IPS-NIHi7 (cell line): ENCODE measurements at regions not wholly inside any gene's neighbourhood (a gene's known extent, or its start where the extent isn't known, plus 50 kb on each side); places are given as distances from the start of the nearest gene placed in this dataset.
"Not testable (repeated sequence)": the region's sequence is repeated elsewhere in the genome, so short reads cannot be mapped to it uniquely, and the experiment has no call there.

Source experiments
- DNase-seq: peaks from one replicate; pipeline ENCODE4 v3.0.0; 2012; ENCODE audit warnings: mixed read lengths; ENCODE audit errors: extremely low spot score

- DNase-seq: not testable (repeated sequence)
Observed at GRCh38 chr16:29578898-29579297, 72.7 kb upstream of the NPIPB12 start.

- not testable (repeated sequence) for DNase-seq
Observed at GRCh38 chr16:29581764-29582163, 75.6 kb upstream of the NPIPB12 start.

DNA sequence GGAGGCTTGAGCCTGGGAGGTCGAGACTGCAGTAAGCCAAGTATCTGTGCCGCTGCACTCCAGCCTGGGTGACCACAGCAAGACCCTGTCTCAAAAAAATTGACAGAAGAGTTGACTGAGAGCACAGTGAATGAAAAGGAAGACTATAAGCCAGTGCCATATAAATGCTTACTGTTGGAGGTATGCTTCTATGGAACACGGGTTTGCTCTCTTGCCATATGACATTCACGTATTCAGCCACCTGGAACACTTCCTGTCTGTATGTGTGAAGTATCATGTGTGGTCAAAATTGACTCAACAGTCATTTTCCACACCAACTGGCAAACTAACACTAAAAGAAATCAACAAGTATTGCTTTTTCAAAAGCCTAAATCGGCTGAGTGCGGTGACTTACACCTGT is 71.1 kb upstream of the SPN start:
- not testable (repeated sequence) for DNase-seq

- DNase-seq: not testable (repeated sequence)
Observed at GRCh38 chr16:29594269-29594925, 68.7 kb upstream of the SPN start.

DNA sequence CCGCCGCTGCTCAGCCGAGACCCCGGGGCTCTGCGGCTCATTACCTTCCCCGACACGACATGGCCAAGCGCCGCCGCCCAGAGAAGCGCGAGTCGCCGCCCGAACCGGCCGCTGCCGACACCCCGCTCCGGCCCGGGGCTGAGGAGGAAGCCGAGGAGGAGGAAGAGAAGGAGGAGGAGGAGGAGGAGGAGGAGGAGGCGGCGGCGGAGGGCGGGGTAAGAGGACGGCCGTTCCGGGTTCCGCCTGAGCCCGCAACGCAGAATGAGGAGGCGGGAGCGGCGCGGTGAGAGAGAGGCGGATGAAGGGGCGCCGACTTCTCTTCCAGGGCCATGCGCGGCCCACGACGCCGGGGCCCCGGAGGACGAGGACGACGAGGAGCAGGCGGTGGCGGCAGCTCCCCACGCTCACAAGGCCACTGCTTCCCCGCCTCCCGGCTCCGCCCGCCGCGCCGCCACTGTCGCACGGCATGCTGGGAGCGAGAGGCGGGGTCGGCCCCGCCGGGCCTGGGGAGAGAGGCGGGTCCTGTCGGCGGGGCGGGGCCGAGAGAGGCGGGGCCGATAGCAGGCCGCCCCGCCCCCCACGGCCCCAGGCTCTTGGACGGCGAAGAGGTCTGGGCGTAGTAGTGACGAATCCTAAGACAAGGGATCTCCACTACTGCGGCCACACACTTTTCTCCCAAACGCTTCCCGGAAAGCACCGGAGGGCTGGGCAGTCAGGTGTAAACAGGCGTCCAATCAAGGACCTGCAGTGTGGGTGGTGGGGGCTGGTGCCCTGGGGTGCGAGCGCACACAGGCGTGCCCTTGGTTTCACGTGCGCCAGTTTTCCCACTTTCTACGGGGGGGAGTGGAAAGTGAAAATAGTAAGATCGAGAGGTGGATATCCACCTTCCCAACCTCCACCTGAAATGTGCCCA is 67.9 kb upstream of the SPN start:
- peak; percentile 61 for DNase-seq

DNA sequence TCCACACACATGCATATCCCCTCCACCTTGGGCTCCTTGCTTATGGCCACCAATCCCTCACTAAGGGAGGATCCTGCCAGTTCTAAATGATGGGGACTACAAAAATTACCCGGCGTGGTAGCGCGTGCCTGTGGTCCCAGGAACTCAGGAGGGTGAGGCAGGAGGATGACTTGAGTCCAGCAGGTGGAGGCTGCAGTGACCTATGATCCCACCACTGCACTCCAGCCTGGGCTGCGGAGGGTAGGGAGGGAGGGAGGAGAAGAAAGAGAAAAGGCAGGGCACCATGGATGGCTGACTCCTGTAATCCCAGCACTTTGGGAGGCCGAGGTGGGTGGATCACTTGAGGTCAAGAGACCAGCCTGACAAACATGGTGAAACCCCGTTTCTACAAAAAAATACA is 66.0 kb upstream of the SPN start:
- not testable (repeated sequence) for DNase-seq

DNA sequence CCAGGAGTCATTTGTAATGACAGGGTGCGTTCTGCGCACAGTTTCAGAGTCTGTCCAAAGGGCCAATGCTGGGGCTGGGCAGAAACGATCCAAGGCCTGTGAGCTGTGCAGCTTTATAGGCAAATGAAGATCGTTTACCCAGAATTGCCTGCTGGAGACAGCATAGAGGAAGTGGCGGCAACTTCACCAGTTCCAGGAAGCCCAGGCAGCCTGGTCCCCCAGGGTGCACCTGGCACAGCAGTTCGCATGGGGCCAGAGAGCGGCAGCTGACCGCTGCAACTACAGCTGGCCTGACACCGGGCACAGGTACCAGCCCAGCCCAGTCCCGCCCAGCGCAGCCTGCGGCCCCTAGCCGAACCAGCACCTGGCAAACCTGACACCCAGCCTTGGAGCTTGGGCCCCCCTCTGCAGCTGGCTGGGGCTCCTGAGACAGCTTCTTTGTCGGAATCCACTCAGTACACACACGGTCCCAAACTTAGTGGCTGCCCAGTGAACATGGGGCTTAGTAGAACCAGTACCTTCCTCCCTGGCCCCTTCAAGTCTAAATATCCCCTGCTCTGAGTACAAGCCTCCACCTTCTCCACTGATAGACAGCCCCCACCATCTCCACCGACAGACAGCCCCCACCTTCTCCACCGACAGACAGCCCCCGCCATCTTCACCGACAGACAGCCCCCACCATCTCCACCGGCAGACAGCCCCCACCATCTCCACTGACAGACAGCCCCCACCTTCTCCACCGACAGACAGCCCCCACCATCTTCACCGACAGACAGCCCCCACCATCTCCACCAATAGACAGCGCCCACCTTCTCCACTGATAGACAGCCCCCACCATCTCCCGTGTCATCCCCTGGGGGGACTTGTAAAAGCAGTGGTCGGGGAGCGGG is 62.7 kb upstream of the SPN start:
- not testable (repeated sequence) for DNase-seq

DNA sequence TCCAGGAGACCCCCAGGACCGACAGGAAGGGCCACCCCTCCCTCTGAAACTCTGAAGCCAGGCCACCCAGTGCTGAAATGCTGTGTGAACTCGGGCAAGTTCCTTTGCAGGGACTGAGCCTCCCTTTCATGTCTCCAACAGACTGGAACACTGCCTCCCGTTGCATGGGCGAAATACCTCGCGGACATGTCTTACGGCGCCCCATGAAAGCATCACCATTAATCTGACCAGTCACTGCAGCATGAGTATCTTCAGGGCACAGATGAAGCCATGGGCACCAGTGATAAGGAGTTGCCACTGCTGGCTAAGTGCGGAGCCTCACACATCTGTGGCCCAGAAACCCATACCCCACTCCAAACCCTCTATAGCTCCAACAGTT is 60.8 kb upstream of the SPN start:
- not testable (repeated sequence) for DNase-seq

- not testable (repeated sequence) for DNase-seq
Observed at GRCh38 chr16:29602683-29603088, 60.4 kb upstream of the SPN start.

DNA sequence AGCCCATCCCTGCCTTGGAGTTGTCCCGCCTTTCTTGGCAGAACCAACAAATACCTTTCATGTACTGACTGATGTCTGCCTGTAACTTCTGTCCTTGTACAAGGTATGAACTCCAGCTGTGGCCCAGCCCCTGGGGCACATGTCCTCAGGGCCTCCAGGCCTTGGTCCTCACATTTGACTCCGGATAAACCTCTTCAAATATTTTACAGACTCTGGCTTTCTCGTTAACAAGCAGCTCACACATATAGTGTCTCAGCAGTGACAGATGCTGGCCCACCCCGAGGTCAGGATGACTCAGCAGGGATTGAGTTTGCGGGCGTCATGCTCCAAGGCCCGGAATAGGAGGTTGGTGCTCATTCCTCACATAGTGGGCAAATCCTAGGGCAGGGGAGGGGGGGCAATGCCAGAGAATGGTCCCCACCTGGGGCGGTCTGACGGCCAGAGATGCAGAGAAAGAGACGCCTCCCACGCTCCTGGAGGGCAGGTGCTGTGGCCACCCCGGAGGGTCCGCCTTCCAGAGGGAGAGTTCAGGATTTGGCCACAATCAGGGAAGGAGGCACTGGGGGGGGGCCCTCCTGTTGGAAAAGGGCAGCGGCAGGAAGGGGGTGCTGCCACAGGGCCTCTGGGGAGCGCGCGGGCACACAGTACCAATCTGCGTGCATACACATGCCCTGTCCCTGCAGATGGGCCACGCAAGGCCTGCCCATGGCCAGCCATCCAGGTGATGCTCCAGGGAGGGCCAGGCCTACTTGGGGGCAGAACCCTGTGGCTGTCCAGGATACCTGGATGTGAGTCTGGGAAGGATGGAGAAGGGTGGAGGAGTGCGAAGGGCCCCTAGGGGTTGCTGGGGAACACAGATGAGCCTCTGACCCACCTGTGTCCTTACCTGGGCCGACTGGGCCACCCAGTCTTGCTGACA is 58.2 kb upstream of the SPN start:
- DNase-seq: not testable (repeated sequence)

DNA sequence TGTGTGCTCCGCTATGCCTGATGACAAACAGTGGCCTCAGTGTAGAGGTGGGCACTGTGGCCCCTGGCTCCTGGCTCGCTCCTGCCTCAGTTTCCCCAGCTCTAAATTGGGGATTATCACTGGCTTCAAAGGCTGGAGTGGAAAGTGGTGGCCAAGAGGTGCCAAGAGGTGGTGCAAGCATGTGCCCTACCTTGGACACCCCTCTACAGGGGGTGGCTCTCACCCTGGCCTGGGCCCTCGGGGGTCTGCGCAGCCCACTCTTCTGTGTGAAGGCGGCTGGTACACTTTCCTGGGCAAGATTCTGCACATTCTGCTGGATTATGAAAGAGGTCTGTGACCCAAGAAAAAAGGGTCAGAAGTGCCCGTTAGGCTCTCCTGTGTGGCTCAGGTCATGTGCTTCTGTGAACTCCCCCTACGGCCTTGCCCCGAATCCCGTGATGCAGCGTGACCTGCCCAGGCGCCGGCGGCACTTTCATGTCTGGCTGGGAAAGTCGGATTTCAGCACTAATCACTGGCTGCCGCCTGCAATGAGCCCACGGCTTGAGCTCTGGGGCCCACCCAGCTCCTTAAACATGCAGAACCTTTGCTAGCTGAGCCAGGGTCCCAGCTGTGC is 57.3 kb upstream of the SPN start:
- DNase-seq: not testable (repeated sequence)

DNA sequence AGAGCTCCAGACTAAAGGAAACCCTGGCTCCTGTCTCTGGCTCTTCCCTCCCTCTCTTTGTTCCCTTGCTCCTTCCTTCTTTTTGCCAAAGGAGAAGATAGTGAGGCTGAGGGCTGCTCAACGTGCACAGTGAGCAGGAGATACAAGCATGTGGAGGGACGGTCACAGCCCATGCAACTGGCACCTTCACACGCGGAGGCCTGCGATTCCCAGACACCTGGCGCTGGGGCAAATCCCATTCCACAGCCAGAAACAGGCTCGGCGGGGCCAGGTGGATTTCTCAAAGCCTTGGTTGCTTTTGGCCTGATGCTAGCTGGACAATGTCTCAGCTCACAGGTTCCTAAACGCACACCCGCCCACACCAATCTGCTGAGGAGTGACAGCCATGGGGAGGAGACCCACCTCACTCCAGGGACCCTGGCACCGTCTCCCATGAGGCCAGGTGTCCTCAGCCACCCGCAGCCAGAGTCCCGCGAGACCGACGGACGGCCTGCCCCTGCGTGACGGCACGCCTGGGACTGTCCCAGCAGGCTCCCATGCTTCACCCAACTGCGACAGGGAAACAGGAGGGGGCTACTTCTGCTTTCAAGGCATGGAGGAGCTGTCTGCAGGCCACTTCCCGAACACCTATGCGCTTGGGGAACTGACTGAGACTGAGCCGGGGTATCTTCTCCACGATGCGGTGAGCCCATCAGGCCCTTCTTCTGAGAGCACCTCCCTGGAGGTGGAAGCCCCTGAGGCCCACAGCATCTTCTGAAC is 56.2 kb upstream of the SPN start:
- DNase-seq: not testable (repeated sequence)

- DNase-seq: not testable (repeated sequence)
Observed at GRCh38 chr16:29607428-29607823, 55.6 kb upstream of the SPN start.

- DNase-seq: not testable (repeated sequence)
Observed at GRCh38 chr16:29612381-29613306, 50.4 kb upstream of the SPN start.
